H9 (cell line): ENCODE measurements at regions not wholly inside any gene's neighbourhood (a gene's known extent, or its start where the extent isn't known, plus 50 kb on each side); places are given as distances from the start of the nearest gene placed in this dataset.

Experiments used
- DNase-seq: peaks from one replicate; pipeline ENCODE4 v3.0.0-alpha.2; 2017
- H2AFZ ChIP-seq: one replicate; pipeline ENCODE4 v1.6.1; 2013; ENCODE audit warnings: mild to moderate bottlenecking, low read length, control low read depth, moderate library complexity
- H2AK5ac ChIP-seq: 2 replicates; pipeline ENCODE4 v1.6.1; 2013; ENCODE audit warnings: low read length, control low read depth, mixed read lengths; ENCODE audit not compliant: insufficient read length
- H2BK120ac ChIP-seq: one replicate; pipeline ENCODE4 v1.6.1; 2013; ENCODE audit warnings: low read depth, mild to moderate bottlenecking, low read length, control low read depth, inconsistent platforms; ENCODE audit not compliant: poor library complexity, severe bottlenecking
- H2BK12ac ChIP-seq: 2 replicates; pipeline ENCODE4 v1.6.1; 2013; ENCODE audit warnings: low read length, control low read depth, mixed read lengths, low read depth; ENCODE audit not compliant: insufficient read length
- H2BK15ac ChIP-seq: 2 replicates; pipeline ENCODE4 v1.6.1; 2013; ENCODE audit warnings: low read depth, low read length, control low read depth
- H2BK20ac ChIP-seq: one replicate; pipeline ENCODE4 v1.6.1; 2013; ENCODE audit warnings: low read depth, mild to moderate bottlenecking, low read length, control low read depth, inconsistent platforms; ENCODE audit not compliant: poor library complexity, severe bottlenecking
- H2BK5ac ChIP-seq: 2 replicates; pipeline ENCODE4 v1.6.1; 2013; ENCODE audit warnings: low read length, control low read depth, mixed read lengths; ENCODE audit not compliant: insufficient read length
- H3K14ac ChIP-seq: 2 replicates; pipeline ENCODE4 v1.6.1; 2013; ENCODE audit warnings: low read length, control low read depth; ENCODE audit not compliant: insufficient read depth
- H3K18ac ChIP-seq: 2 replicates; pipeline ENCODE4 v1.6.1; 2013; ENCODE audit warnings: low read depth, mild to moderate bottlenecking, mixed read lengths, low read length, control low read depth; ENCODE audit not compliant: insufficient read length
- H3K23ac ChIP-seq: 2 replicates; pipeline ENCODE4 v1.6.1; 2013; ENCODE audit warnings: low read length, control low read depth, mixed read lengths, low read depth; ENCODE audit not compliant: insufficient read length
- H3K23me2 ChIP-seq: 2 replicates; pipeline ENCODE4 v1.6.1; 2013; ENCODE audit warnings: low read depth, mild to moderate bottlenecking, mixed read lengths, low read length, control low read depth; ENCODE audit not compliant: insufficient read length, poor library complexity, severe bottlenecking
- H3K27ac ChIP-seq: 2 replicates; pipeline ENCODE4 v1.5.1; 2013; ENCODE audit warnings: low read length, control low read depth, mixed read lengths, low read depth; ENCODE audit not compliant: insufficient read length
- H3K27me3 ChIP-seq: 2 replicates; pipeline ENCODE4 v1.6.1; 2013; ENCODE audit warnings: low read length, control low read depth, inconsistent platforms; ENCODE audit not compliant: insufficient read depth
- H3K4ac ChIP-seq: 2 replicates; pipeline ENCODE4 v1.6.1; 2013; ENCODE audit warnings: low read depth, mild to moderate bottlenecking, control low read depth, inconsistent platforms, low read length, moderate library complexity
- H3K4me1 ChIP-seq: 2 replicates; pipeline ENCODE4 v1.6.1; 2013; ENCODE audit warnings: low read length, control low read depth, inconsistent platforms; ENCODE audit not compliant: insufficient read depth
- H3K4me2 ChIP-seq: 2 replicates; pipeline ENCODE4 v1.6.1; 2013; ENCODE audit warnings: low read length, control low read depth, mixed read lengths; ENCODE audit not compliant: insufficient read length, insufficient read depth
- H3K56ac ChIP-seq: 2 replicates; pipeline ENCODE4 v1.6.1; 2013; ENCODE audit warnings: low read depth, mild to moderate bottlenecking, mixed read lengths, low read length, control low read depth; ENCODE audit not compliant: insufficient read length
- H3K79me1 ChIP-seq: 2 replicates; pipeline ENCODE4 v1.6.1; 2013; ENCODE audit warnings: low read depth, mild to moderate bottlenecking, moderate library complexity, low read length, control low read depth, inconsistent platforms; ENCODE audit not compliant: insufficient read depth, poor library complexity, severe bottlenecking
- H3K79me2 ChIP-seq: 2 replicates; pipeline ENCODE4 v1.6.1; 2013; ENCODE audit warnings: low read length, control low read depth, inconsistent platforms; ENCODE audit not compliant: insufficient read depth
- H3K9ac ChIP-seq: 2 replicates; pipeline ENCODE4 v1.6.1; 2013; ENCODE audit warnings: low read length, control low read depth, mixed read lengths; ENCODE audit not compliant: insufficient read length; ENCODE audit errors: extremely low read depth
- H3K9me3 ChIP-seq: one replicate; pipeline ENCODE4 v1.6.1; 2013; ENCODE audit warnings: low read depth, low read length, inconsistent platforms; ENCODE audit not compliant: control insufficient read depth
- H3T11ph ChIP-seq: one replicate; pipeline ENCODE4 v1.6.1; 2013; ENCODE audit warnings: mild to moderate bottlenecking, low read length, control low read depth, inconsistent platforms
- H4K20me1 ChIP-seq: one replicate; pipeline ENCODE4 v1.6.1; 2013; ENCODE audit not compliant: control insufficient read depth, insufficient read length, insufficient read depth
- H4K5ac ChIP-seq: 2 replicates; pipeline ENCODE4 v1.6.1; 2013; ENCODE audit warnings: low read depth, mild to moderate bottlenecking, mixed read lengths, low read length, control low read depth; ENCODE audit not compliant: insufficient read length
- H4K8ac ChIP-seq: replicated peaks from 2 replicates; pipeline ENCODE4 v1.6.1; 2013; ENCODE audit warnings: low read length, control low read depth, mixed read lengths, low read depth; ENCODE audit not compliant: insufficient read length
- H4K91ac ChIP-seq: 2 replicates; pipeline ENCODE4 v1.6.1; 2013; ENCODE audit warnings: low read depth, mild to moderate bottlenecking, moderate library complexity, mixed read lengths, low read length, control low read depth; ENCODE audit not compliant: insufficient read length
- H3K27ac Mint-ChIP-seq, 3 experiments: 2 replicates in 2 of 3; 3 replicates in 1 of 3; pipeline ENCODE4 v1.8.0; 2020 to 2021; ENCODE audit warnings: mixed read lengths in 3 of 3, mild to moderate bottlenecking in 1 of 3, moderate library complexity in 1 of 3
- H3K27me3 Mint-ChIP-seq: 2 replicates; pipeline ENCODE4 v1.8.0; 2021; ENCODE audit warnings: low read depth, mild to moderate bottlenecking, moderate library complexity, mixed read lengths
- H3K36me3 Mint-ChIP-seq, 3 experiments: 2 replicates in 2 of 3; 3 replicates in 1 of 3; pipeline ENCODE4 v1.8.0; 2020 to 2021; ENCODE audit warnings: low read depth in 3 of 3, mixed read lengths in 3 of 3; ENCODE audit not compliant: insufficient read depth in 1 of 3
- H3K4me1 Mint-ChIP-seq, 2 experiments: 2 replicates each; pipeline ENCODE4 v1.8.0; 2020; ENCODE audit warnings: mixed read lengths in 2 of 2
- H3K4me3 Mint-ChIP-seq, 2 experiments: 2 replicates in 1 of 2; 3 replicates in 1 of 2; pipeline ENCODE4 v1.8.0; 2020 to 2021; ENCODE audit warnings: mild to moderate bottlenecking in 2 of 2, mixed read lengths in 2 of 2, moderate library complexity in 1 of 2
- H3K9me3 Mint-ChIP-seq, 2 experiments: 2 replicates in 1 of 2; 3 replicates in 1 of 2; pipeline ENCODE4 v1.8.0; 2020; ENCODE audit warnings: mild to moderate bottlenecking in 2 of 2, mixed read lengths in 2 of 2, moderate library complexity in 1 of 2
- WGBS: extraction: QIAGEN DNeasy Blood & Tissue Kit; methylation state at CpG from one replicate; pipeline ENCODE4 v1.1.7; 2013; ENCODE audit warnings: missing lambda C conversion rate, low lambda C conversion rate, mixed read lengths; ENCODE audit not compliant: insufficient read length; ENCODE audit errors: extremely low coverage; 5-methylcytosine and 5-hydroxymethylcytosine counted together
- TF ChIP-seq, protein P1 (sequence below): fragments of 200-600 bp; sonication (generic); conservative IDR thresholded peaks from 3 replicates; pipeline ENCODE4 v1.8.0; 2021; ENCODE audit warnings: antibody characterized with exemption, mild to moderate bottlenecking

DNA sequence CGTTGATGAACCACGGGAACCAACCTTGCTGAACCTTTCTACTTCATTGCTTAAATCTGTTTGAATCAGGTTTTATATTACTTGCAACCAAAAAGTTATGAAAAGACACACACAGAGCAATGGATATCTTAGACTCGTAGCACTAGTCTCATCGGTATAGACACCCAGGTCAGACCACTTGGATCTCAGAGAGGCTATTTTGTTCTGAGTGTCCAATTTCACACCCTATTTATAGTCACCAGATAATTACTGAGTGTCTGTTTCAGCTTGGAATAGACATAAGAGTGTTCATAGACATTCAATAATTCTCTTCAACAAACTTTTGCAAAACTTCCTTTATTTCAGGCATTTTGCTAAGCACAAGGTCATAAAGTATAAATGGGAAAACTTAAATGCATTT is 145.4 kb upstream of the EGFLAM start:
- H3K4me1 Mint-ChIP-seq, result peaks cover 14 to 18% of the 10 kb centered on the region in 2 experiments
- H3K56ac ChIP-seq, result no peak overlapping the region
- H4K20me1 ChIP-seq, result no peaks in the 10 kb centered on the region
- H3K4me3 Mint-ChIP-seq, result no peak overlapping the region
- no CpG with 5 or more reads among the region's 4 CpGs for WGBS
- H3K18ac ChIP-seq, result no peak overlapping the region
- H3K27ac Mint-ChIP-seq, result no peak overlapping the region
- H3K4ac ChIP-seq, result no peak overlapping the region
- no peak overlapping the region for H3K27ac ChIP-seq
- H3K79me2 ChIP-seq, result no peaks in the 10 kb centered on the region
- H3K27me3 ChIP-seq, result no peaks in the 10 kb centered on the region; the same call in 1 of the 2 replicates
- H2BK12ac ChIP-seq, result no peak overlapping the region
- H4K91ac ChIP-seq, result no peak overlapping the region
- no peaks in the 10 kb centered on the region for H3K36me3 Mint-ChIP-seq
- no peak overlapping the region for H2AFZ ChIP-seq
- TF ChIP-seq, protein P1, sequence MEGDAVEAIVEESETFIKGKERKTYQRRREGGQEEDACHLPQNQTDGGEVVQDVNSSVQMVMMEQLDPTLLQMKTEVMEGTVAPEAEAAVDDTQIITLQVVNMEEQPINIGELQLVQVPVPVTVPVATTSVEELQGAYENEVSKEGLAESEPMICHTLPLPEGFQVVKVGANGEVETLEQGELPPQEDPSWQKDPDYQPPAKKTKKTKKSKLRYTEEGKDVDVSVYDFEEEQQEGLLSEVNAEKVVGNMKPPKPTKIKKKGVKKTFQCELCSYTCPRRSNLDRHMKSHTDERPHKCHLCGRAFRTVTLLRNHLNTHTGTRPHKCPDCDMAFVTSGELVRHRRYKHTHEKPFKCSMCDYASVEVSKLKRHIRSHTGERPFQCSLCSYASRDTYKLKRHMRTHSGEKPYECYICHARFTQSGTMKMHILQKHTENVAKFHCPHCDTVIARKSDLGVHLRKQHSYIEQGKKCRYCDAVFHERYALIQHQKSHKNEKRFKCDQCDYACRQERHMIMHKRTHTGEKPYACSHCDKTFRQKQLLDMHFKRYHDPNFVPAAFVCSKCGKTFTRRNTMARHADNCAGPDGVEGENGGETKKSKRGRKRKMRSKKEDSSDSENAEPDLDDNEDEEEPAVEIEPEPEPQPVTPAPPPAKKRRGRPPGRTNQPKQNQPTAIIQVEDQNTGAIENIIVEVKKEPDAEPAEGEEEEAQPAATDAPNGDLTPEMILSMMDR, result no peak
- H3K23ac ChIP-seq, result no peak overlapping the region
- no peak overlapping the region for H4K5ac ChIP-seq
- H3K4me1 ChIP-seq, result peaks cover 10% of the 10 kb centered on the region; the same call in 1 of the 2 replicates
- H3K9me3 ChIP-seq, result no peaks in the 10 kb centered on the region
- no peaks in the 10 kb centered on the region for H3K9me3 Mint-ChIP-seq
- H2BK15ac ChIP-seq, result no peak overlapping the region
- no peak overlapping the region for H2BK20ac ChIP-seq
- no peak overlapping the region for H2AK5ac ChIP-seq
- H3K23me2 ChIP-seq, result no peaks in the 10 kb centered on the region
- H3K4me2 ChIP-seq, result no peak overlapping the region
- no peak for DNase-seq
- H3K14ac ChIP-seq, result no peak overlapping the region
- H3K27me3 Mint-ChIP-seq, result no peaks in the 10 kb centered on the region
- H2BK120ac ChIP-seq, result no peak overlapping the region
- no peak overlapping the region for H3K9ac ChIP-seq
- H4K8ac ChIP-seq, result no peak overlapping the region
- no peak overlapping the region for H3T11ph ChIP-seq
- H2BK5ac ChIP-seq, result no peak overlapping the region
- no peaks in the 10 kb centered on the region for H3K79me1 ChIP-seq
